HG03139 (cell line): ENCODE measurements at regions not wholly inside any gene's neighbourhood (a gene's known extent, or its start where the extent isn't known, plus 50 kb on each side); places are given as distances from the start of the nearest gene placed in this dataset.
A peak's percentile ranks its signal among the peaks of the same experiment; 100 is the strongest.
"Not testable (repeated sequence)": the region's sequence is repeated elsewhere in the genome, so short reads cannot be mapped to it uniquely, and the experiment has no call there.

Experiments used
- ATAC-seq: cut with Tn5 transposase; IDR thresholded peaks from one replicate; pipeline ENCODE4 v1.9.1; 2021; ENCODE audit not compliant: unreplicated experiment

DNA sequence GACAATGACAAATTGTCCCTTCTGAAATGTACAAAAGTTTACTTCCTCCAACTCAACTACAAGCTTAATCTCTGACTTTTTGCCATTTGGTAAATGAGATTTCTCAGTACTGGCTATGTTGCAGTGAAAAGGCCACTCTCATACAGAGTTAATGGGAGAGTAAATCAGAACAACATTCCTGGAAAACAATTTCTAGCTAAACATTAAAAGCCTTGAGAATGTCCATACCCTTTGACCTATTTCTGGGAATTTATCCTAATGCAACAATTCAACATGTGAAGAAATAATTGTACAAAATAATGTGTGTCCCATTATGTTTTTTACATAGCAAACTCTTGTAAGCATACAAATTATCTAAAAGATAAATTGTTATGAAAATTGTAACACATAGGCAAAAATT lies 56.3 kb upstream of the SPEF2 start:
- no peak for ATAC-seq

DNA sequence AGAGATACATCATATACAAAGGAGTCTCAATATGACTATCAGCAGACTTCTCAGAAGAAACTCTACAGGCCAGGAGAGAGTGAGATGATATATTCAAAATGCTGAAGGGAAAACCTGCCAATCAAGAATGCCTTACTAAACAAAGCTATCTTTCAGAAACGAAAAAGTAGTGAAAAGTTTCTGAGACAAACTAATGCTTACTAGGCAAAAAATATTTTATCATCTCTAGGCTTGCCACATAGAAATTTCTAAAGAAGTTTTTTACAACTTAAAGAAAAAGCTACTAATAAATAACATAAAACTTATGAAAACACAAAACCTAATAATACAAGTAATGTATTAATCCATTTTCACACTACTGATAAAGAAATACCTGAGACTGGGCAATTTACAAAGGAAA lies 59.9 kb upstream of the SPEF2 start:
- ATAC-seq, result no peak

DNA sequence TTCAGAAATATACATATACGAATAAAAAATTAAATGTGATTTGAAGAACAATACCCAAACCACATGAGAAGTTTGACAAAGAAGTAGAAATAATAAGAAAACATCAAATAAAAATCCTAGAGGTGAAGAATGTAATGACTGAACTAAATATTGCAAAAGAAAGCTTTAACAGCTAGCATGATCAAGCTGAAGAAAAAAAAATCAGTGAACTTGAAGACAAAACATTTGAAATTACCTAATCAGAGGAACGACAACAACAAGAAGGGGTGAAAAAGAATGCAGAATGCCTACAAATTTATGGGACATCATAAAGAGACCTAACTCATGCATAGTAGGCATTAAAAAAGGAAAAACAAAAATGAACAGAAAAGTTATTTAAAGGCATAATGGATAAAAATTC lies 60.5 kb upstream of the SPEF2 start:
- no peak for ATAC-seq

DNA sequence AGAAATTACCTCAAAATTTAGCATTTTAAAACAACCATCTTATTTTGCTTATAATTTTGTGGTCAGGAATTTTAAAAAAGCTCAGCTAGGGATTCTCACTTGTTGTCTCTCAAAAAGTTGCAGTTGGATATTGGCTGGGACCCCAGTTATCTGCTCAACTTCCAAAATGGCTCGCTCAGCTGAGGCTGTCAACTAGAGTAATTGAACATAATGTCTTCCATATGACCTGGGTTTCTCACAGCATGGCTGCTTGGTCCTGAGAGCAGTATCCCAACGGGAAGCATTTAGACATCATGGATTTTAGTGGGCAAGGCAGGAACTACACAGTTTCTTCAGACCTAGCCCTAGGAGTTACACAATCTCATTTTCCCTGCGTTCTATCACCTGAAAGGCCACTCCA lies 63.6 kb upstream of the SPEF2 start:
- ATAC-seq, result no peak

DNA sequence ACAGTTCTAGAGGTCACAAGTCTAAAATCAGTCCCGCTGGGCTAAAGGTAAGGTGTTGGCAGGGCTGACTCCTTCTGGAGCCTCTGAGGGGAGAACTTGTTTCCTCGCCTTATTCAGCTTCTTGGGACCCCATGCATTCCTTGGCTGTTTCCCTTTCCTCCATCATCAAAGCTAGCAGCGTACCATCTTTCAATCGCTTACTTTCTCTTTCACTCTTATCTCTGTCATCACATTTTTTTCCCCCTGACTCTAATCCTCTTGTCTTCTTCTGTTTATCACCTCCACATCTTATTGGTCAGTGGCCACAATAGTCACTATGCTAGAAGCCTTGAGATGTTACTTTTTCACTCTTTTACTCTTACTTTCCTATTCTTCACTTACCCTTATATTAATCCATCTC lies 72.5 kb upstream of the SPEF2 start:
- no peak for ATAC-seq

DNA sequence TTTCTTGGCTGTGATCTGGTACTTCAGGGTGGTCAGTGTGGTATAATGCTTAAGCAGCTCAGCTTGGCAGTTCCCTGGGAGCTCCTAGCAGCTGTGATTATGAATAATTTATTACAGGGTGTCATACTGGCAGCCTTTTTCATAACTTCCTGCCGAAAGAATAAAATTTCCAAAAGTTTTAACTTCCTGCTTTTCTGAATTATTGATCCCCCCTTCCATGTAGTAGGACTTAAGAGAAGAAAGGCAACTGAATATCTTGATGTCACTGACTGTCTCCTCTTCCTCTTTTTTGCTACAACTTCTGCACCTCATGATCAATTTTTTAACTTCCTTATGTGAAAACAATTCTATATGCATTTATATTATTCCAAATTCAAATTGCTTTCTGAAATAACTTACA lies 74.3 kb upstream of the SPEF2 start:
- ATAC-seq, result no peak

DNA sequence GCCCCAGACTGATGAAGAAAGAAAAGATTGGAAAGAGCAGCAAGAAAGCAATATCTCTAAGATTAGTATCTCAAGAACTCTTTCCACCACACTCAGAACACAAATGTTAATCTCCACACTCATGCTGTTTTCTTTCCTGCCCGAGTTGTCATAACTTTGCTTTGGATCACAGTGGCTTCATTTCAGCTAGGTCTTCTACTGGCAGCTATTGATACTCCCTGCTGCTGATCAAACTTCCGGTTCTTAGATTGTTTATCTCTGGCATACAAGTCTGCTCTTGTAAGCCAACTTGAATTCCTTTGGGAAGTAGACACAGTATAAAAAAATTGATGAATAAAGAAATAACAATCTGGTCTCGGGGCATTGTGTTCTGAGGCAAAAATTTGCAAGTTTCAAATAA lies 77.7 kb upstream of the SPEF2 start:
- ATAC-seq, result no peak

DNA sequence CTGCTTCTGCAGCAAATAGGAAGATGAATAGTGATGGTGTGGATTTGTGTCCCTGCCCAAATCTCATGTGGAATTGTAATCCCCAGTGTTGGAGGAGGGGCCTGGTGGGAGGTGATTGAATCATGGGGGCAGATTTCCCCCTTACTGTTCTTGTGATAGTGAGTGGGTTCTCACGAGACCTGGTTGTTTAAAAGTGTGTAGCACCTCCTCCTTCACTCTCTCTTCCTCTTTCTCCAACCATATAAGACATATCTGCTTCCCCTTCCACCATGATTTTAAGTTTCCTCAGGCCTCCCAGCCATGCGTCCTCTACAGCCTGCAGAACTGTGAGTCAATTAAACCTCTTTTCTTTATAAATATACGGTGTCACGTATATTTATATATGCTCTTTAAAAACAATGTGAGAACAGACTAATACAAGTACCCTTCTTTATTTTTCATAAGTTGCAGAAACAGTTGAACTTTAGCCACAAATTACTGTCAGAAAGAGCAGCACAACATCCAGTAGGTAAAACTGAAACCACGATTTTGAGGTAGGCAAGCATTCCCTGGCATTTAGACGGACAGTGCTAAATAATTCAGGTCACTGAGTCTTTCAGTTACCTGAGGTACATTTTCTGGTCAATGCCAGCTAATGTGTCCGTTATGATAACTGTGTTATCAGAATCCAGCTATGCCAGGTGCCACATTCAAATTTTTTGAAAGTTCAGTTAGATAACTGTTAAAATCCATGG lies 79.3 kb upstream of the SPEF2 start:
- no peak for ATAC-seq

DNA sequence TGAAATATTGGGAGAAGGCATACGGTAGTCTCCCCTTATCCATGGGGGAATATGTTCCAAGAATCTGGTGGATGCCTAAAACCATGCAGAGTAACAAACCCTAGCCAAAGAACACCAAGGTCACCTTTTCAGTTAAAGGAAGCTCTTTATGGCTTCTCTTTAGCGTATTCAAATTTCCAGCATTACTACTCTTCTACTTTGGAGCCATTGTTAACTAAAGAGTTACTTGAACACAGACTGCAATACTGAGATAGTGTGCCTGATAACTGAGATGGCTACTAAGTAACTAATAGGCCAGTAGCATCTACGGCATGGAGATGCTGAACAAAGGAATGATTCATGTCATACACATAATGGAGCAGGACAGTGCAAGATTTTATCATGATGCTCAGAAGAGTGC lies 84.5 kb upstream of the SPEF2 start:
- ATAC-seq, result no peak

DNA sequence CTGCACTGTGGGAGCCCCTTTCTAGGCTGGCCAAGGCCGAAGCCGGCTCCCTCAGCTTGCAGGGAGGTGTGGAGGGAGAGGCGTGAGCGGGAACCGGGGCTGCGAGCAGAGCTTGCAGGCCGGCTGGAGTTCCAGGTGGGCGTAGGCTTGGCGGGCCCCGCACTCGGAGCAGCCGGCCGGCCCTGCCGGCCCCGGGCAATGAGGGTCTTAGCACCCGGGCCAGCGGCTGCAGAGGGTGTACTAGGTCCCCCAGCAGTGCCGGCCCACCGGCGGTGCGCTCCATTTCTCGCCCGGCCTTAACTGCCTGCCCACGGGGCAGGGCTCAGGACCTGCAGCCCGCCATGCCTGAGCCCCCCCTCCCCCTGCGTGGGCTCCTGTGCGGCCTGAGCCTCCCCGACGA lies 86.1 kb upstream of the SPEF2 start:
- not testable (repeated sequence) for ATAC-seq

DNA sequence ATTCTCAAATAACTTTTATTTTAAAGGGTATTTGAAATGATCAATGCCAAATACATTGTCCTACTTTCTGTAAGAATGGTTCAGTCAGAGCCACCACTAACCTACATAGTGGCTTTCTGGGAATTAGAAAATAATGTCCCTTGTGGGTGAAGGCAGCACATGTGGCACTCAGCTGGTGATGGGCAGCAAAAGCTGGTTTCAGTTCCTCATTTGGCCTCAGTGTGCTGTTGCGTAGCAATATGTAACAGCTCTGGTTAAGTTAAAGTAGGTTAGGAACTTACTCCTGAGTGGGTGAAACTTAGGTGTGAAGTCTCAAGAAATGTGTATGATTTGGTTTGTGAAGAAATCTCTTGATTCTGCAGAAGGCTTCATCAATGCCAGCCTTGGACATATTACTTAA lies 99.6 kb upstream of the SPEF2 start:
- ATAC-seq, result peak; percentile 88

DNA sequence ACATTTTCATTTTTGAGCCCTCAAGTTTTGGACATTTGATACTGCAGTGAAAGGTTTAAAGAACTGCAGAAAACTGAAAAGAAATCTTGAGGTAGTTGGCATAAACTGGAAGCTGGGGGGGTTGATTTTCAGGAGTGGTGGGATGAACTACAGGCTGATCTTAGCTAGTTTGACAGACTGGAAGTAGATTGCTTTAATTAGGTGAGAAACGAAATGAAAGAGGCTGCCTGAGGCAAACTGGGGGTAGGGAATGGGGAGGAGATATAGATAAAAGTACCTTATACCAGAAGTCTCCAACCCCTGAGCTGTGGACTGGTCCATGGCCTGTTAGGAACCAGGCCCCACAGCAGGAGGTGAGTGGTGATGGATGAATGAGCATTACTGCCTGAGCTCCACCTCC lies 101.4 kb upstream of the SPEF2 start:
- ATAC-seq, result no peak

DNA sequence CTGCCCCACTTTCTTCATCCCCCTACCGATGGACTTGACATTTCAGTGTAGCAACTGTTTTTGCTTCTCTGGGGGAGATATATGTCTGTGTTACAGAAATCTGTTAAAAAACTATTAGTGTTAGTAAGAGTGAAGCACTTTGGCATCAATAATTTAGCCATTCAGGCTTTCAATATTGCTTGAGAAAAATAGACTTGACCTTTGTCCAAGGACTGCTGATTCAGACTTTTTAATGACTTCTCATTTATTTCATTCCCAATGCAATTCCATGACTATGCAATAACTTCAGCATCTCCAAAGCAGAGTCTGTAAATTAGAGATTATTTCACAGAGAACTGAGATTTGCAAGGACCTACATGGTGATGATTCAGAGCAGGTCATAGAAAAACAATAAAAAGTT lies 104.1 kb upstream of the SPEF2 start:
- ATAC-seq, result no peak

DNA sequence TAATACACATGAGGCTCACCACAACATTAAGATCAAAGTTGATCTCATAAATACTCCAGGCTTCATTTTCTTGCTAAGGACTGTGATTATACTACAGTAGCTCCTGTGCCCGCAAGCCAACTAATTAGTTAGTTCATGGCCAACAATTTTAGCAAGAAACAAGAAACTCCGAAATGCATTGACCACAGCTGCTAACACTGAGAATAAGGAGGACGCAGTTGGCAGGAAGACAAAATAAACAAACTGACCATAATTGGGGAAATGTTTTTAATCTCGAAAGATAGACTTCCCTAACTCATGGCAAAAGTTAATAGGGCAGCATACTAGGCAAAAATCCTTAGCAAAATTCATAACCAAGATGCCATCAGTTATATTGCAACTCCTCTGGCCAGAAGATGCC lies 115.5 kb upstream of the SPEF2 start:
- no peak for ATAC-seq

DNA sequence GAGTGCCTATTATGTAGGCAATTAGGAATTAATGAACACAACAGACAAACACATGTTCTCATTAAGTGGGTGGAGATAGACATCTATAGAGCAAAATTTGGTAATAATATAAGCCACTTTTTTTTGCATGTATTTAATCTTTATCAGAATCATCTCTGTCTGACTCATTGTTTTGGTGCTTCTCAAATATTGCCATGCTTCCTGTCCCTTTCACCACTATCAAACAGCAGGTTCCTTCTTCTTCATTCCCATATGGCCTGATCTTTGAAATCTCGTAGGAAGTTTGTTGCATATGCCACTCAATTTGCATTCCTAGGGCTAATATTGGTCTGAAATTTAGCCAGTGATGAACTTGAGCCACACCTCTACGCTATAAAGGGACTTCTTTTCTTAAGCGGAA lies 128.9 kb upstream of the SPEF2 start:
- ATAC-seq, result no peak

DNA sequence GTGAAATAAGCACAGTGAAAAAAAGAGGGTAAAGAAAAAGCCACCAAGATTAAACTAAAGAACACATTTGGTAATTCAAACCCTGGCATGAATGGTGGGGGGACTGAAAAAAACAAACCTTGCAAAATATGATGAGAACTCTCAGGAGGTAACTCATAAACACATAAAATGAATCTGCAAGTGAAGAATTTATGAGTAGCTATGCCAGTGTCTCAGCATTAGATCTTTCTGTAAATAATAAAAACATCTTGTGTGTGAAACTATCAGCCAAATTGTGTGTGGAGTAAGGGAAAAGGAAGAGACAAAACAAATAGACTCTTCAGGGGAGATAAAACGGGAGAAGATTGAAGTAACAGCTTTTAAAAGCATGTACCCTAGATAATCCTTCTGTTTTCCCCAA lies 129.6 kb upstream of the SPEF2 start:
- no peak for ATAC-seq

DNA sequence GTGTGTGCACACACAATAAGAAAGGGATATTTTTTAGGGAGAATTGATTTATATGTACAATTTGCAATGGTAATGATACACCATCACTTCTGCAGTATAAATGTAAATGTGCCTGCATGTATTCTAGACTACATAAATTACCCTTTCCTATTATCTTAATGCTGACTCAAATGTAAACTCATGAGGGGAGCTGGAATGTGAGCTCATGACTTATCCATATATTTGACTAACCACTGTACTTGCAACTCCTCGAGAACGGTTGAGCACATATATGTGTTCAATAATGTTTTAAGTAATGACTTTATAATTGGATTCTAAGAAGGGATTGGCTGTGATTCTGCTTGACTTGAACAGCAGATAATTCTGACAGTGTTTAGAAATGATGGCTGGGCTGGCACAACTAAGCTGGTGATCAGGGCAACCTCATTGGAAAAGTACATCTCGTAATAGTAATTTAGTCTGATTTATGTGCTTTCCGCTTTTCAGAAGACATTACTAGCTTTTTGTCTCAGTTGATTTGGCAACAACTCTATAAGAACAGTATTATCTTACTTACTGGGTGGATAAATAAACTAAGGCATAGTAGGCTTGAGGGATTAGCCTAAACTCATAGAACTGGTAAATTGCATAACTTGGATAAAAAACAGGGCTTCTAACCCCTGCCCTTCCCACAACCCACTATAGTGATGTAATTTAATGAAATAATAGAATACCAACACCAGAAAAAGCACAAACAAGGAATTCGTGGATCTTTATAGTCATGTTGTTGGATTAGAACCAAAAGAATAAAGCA lies 130.2 kb upstream of the SPEF2 start:
- ATAC-seq, result no peak

DNA sequence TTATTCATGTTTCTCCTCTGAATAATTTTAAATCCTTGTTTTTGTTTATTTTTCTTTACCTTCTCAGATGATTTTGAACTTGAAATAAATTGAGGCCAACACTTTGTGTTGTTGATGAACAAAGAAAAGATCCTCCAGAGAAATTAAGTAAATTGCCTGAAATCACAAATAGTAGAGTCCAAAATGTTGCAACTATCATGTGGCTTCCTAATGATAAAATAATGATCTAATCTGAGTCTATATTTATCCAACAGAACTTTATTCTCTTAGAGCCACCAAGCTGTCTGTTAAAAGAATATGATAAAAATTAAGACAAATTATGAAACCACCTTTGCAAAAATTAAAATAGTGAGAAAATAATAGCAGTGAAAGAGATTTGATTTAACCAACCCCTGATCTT lies 132.2 kb upstream of the SPEF2 start:
- ATAC-seq, result no peak

DNA sequence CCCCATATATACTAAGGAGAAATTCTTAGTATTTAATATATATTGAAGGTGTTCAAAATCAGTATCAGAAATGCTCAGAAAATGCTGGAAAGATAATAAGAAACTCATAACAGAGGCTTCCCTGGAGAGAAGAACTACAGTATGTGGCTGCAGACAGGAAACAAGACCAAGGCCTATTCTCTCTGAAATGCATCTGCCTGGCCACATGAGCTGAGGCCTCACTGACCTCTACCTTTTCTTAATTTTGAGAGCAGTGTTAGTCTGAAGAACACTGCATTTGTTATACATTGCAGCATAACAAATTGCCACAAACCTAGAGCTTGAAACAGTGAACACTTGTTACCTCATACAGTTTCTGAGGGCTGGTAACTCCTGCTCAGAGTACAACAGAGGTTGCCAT lies 133.4 kb upstream of the SPEF2 start:
- no peak for ATAC-seq

DNA sequence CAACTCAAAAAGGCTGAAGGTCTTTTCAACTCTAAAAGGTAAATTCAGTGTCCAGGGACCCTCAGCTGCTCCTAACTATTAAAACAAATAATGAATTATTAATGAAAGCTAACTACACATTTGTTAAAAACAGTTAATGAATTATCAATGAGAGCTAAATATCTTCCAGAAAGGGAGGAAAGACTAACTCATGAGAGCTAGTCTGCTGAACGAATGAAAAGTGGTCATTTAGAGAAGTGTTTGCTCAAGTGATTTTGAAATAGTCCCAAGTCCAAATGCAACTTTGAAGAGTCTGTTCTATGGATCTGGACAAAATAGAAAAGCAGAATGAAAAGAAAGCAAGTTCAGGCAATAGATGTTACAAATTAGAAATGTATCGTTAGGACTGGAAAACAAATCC lies 133.9 kb upstream of the SPEF2 start:
- peak; percentile 40 for ATAC-seq

DNA sequence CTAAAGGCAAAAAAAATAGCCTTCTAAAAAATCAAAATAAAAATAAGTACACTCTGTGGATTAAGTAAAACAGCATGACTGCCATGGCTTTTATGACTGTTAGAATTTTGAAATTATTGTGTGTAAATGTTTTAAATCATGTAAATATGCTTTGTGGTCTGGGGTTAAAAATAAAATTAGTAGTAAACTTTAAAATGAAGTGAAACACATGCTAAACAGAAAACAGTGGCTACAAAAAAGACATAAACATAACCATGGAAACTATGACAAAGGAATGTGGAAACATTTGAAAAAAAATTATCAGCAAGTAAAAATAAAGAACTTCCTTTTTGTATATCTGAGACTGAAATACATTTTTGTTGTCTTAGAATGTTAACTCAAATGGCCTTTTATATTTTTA lies 134.5 kb upstream of the SPEF2 start:
- no peak for ATAC-seq

DNA sequence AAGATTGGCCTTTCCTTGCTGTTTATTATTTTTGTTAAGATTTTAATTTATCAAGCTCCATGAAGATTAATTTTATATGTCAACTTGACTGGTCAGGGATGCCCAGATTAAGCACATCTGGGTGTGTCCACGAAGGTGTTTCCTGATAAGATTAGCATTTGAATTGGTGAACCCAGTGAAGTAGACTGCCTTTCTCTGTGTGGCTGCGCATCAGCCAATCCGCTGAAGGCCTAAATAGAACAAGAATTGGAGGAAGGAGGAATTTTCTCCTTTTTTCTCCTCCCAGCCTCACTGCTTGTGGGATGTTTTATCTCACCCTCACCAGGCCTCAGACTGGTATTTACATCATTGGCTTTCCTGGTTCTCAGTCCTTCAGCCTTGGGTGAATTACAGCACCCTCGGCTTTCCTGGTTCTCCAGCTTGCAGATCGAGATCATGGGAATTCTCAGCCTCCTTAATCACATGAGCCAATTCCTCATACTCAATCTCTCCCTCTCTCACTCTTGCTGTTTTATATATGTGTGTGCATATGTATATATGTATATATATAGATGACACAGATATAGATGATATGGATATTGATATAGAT lies 135.4 kb upstream of the SPEF2 start:
- no peak for ATAC-seq
